Smooth muscle cell (in vitro differentiated cells): ENCODE measurements at regions not wholly inside any gene's neighbourhood (a gene's known extent, or its start where the extent isn't known, plus 50 kb on each side); places are given as distances from the start of the nearest gene placed in this dataset.

ENCODE experiments used
- DNase-seq: peaks from one replicate; lab custom pipeline; 2025; ENCODE audit not compliant: unreplicated experiment; lab: John Stamatoyannopoulos, UW
- H2AFZ ChIP-seq: fragments of 200-600 bp; sonication (generic); 2 replicates; pipeline ENCODE4 v1.6.0; 2016; ENCODE audit warnings: antibody characterized with exemption, low read depth, mild to moderate bottlenecking
- H3F3A ChIP-seq: fragments of 200-600 bp; sonication (generic); 2 replicates; pipeline ENCODE4 v1.6.0; 2017; ENCODE audit warnings: antibody characterized with exemption, low read depth
- H3K27ac ChIP-seq: fragments of 200-600 bp; sonication (generic); 2 replicates; pipeline ENCODE4 v1.5.1; 2016; ENCODE audit warnings: low read depth, mild to moderate bottlenecking
- H3K27me3 ChIP-seq: fragments of 200-600 bp; sonication (generic); 2 replicates; pipeline ENCODE4 v1.6.1; 2016; ENCODE audit warnings: low read depth, mild to moderate bottlenecking
- H3K36me3 ChIP-seq: fragments of 200-600 bp; sonication (generic); 2 replicates; pipeline ENCODE4 v1.5.1; 2016; ENCODE audit warnings: low read depth
- H3K4me1 ChIP-seq: fragments of 200-600 bp; sonication (generic); 2 replicates; pipeline ENCODE4 v1.5.1; 2016; ENCODE audit warnings: low read depth
- H3K4me2 ChIP-seq: fragments of 200-600 bp; sonication (generic); 2 replicates; pipeline ENCODE4 v1.6.0; 2016; ENCODE audit warnings: mild to moderate bottlenecking
- H3K4me3 ChIP-seq: fragments of 200-600 bp; sonication (generic); 2 replicates; pipeline ENCODE4 v1.5.1; 2016; ENCODE audit warnings: mild to moderate bottlenecking
- H3K79me2 ChIP-seq: fragments of 200-600 bp; sonication (generic); 2 replicates; pipeline ENCODE4 v1.6.0; 2016; ENCODE audit warnings: low read depth, mild to moderate bottlenecking
- H3K9ac ChIP-seq: fragments of 200-600 bp; sonication (generic); 2 replicates; pipeline ENCODE4 v1.6.0; 2016; ENCODE audit warnings: low read depth
- H3K9me3 ChIP-seq: fragments of 200-600 bp; sonication (generic); replicated peaks from 2 replicates; pipeline ENCODE4 v1.5.1; 2016; ENCODE audit warnings: low read depth
- H4K20me1 ChIP-seq: fragments of 200-600 bp; sonication (generic); 2 replicates; pipeline ENCODE4 v1.6.0; 2016; ENCODE audit warnings: low read depth
- WGBS: methylation state at CpG from one replicate; pipeline ENCODE4 v1.1.7; 2016; ENCODE audit warnings: low lambda C conversion rate; 5-methylcytosine and 5-hydroxymethylcytosine counted together
- TF ChIP-seq, protein P1 (sequence below): fragments of 200-600 bp; sonication (generic); IDR thresholded peaks from 2 replicates; pipeline ENCODE4 v1.5.1; 2017; ENCODE audit warnings: borderline replicate concordance, mild to moderate bottlenecking, antibody characterized with exemption; ENCODE audit not compliant: insufficient read depth, poor library complexity, severe bottlenecking

DNA sequence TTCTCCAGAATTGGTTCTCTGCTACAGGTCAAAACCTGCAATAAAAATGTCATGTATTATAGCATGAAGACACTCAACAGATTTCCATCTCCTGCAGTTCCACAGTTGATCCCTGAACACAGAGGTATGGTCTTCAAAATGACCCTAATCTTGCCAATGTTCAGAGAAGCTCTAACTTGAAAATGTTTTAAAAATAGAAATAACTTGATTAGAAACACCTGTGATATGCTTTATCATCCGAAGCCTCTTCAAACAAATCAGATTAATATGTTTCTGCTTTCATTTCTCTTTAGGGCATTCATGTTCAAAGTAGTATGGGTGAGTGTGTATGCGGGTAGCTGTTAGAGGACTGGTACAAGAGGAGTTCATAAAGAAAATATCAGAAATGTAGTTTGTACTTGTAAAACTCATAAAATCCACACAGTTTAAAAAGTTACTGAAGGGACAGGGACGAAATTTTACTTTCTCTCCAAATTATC lies 60.4 kb downstream of the KCNRG start:
- Histone ChIP-seq H3K79me2 (peaks cover 100% of the 10 kb centered on the region), H4K20me1 (peaks cover 4% of the 10 kb centered on the region), H3K9ac (no peak overlapping the region), H3K4me1 (peaks cover 22% of the 10 kb centered on the region), H3K27me3 (no peaks in the 10 kb centered on the region), H3K4me2 (no peak overlapping the region), H3K9me3 (no peaks in the 10 kb centered on the region), H3K4me3 (no peak overlapping the region), H3K36me3 (no peaks in the 10 kb centered on the region), H3F3A (no peaks in the 10 kb centered on the region), H2AFZ (no peak overlapping the region), H3K27ac (no peak overlapping the region)
- DNase-seq, result no peak
- 96% methylated on average over 3 of the region's 3 CpGs for whole genome bisulfite sequencing
- TF ChIP-seq, protein P1, sequence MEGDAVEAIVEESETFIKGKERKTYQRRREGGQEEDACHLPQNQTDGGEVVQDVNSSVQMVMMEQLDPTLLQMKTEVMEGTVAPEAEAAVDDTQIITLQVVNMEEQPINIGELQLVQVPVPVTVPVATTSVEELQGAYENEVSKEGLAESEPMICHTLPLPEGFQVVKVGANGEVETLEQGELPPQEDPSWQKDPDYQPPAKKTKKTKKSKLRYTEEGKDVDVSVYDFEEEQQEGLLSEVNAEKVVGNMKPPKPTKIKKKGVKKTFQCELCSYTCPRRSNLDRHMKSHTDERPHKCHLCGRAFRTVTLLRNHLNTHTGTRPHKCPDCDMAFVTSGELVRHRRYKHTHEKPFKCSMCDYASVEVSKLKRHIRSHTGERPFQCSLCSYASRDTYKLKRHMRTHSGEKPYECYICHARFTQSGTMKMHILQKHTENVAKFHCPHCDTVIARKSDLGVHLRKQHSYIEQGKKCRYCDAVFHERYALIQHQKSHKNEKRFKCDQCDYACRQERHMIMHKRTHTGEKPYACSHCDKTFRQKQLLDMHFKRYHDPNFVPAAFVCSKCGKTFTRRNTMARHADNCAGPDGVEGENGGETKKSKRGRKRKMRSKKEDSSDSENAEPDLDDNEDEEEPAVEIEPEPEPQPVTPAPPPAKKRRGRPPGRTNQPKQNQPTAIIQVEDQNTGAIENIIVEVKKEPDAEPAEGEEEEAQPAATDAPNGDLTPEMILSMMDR, result no peak

DNA sequence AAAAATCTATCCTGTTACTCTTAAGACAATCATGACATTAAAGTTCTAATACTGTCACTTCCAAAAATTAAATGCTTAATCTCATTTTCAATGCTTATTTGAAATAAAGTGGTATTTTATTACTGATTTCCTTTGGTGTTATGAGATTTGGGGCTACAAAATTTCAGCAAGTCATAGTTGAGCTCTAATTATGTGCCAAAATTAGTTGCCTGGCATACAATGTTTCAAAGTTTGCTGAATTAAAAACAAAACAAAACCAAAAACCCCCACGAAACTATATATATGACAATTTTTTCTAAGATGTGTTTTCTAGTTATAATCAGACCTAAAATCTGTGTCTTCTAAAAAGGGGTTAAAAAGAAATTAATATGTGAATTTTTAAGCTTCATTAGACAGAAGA lies 62.2 kb downstream of the KCNRG start:
- Histone ChIP-seq H3K27me3 (no peaks in the 10 kb centered on the region), H4K20me1 (peaks cover 4% of the 10 kb centered on the region), H3K4me2 (no peak overlapping the region), H3K4me1 (peaks cover 18% of the 10 kb centered on the region), H3K9ac (no peak overlapping the region), H3F3A (no peaks in the 10 kb centered on the region), H2AFZ (no peak overlapping the region), H3K36me3 (no peaks in the 10 kb centered on the region), H3K9me3 (no peaks in the 10 kb centered on the region), H3K27ac (no peak overlapping the region), H3K79me2 (peaks cover 88% of the 10 kb centered on the region), H3K4me3 (no peak overlapping the region)
- DNase-seq, result no peak
- TF ChIP-seq, protein P1, result no peak
- 97% methylated on average over 1 of the region's 1 CpG for WGBS

DNA sequence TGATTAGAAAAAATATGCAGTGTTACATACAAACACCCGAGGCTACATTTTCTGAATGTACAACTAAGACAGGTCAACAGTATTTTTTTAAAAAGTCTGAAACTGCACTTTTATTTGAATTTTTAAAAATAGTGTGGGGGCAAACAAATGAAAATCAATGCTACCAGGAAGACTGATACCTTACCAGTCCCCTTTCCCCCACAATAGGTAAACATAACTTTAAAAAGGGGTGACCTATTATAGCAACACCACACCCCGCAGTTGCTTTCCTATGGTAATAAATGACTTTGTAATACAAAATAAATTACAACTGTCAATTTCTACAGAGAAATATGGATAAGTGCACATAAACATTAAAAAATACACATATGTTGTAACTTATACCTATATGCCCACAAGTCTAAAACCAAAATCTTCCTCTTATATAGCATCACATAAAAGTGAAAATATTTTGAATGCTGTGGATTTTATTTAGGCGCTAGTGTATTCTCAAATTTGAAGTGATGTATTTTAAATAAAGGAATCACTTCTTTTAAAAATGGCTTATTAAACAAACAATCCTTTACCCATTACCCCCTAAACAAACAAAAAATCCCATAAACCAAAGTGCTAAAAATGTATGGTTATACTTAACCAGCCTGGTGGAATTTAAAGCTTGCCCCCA lies 63.1 kb downstream of the KCNRG start:
- H3K4me3 ChIP-seq, result peak overlapping the region; percentile 84
- H3K9ac ChIP-seq, result no peak overlapping the region
- H3K4me1 ChIP-seq, result peaks cover 15% of the 10 kb centered on the region
- peak overlapping the region; percentile 38 for H2AFZ ChIP-seq
- peaks cover 4% of the 10 kb centered on the region for H4K20me1 ChIP-seq
- H3K27ac ChIP-seq, result no peak overlapping the region
- H3K36me3 ChIP-seq, result no peaks in the 10 kb centered on the region
- no peaks in the 10 kb centered on the region for H3F3A ChIP-seq
- H3K79me2 ChIP-seq, result peaks cover 79% of the 10 kb centered on the region
- H3K9me3 ChIP-seq, result no peaks in the 10 kb centered on the region
- H3K27me3 ChIP-seq, result no peaks in the 10 kb centered on the region
- TF ChIP-seq, protein P1, result no peak
- no peak for DNase-seq
- peak overlapping the region; percentile 95 for H3K4me2 ChIP-seq
- 89% methylated on average over 3 of the region's 3 CpGs for whole genome bisulfite sequencing
